HCT116 (cell line): ENCODE measurements at regions not wholly inside any gene's neighbourhood (a gene's known extent, or its start where the extent isn't known, plus 50 kb on each side); places are given as distances from the start of the nearest gene placed in this dataset.
A peak's percentile ranks its signal among the peaks of the same experiment; 100 is the strongest.

ENCODE experiments used
- ATAC-seq: fragments of 200-7000 bp; cut with Tn5 transposase; 2 replicates; pipeline ENCODE4 v1.9.1; 2020; ENCODE audit warnings: mild to moderate bottlenecking, moderate library complexity
- BruUV-seq: library from RNA; stranded (reverse); fragments of 400-500 nt; replicated peaks from 2 replicates; lab custom pipeline; 2021; lab: Mats Ljungman, UMichigan
- CTCF ChIA-PET: fragments of 300-600 bp; sonication (Branson Sonifier 250); formaldehyde crosslinking; loops from one replicate; lab custom pipeline; 2021; ENCODE audit warnings: antibody characterized with exemption; lab: Charles Lee
- POLR2A ChIA-PET: fragments of 300-600, 350-600 bp; sonication (Branson Sonifier 250); formaldehyde crosslinking; loops from one replicate; lab custom pipeline; 2021; ENCODE audit warnings: antibody characterized with exemption; lab: Charles Lee
- RAD21 ChIA-PET, 2 experiments: fragments of 300-600 bp; sonication (Branson Sonifier 250); formaldehyde crosslinking; loops; one replicate each; lab custom pipeline; 2023; ENCODE audit warnings: low total read pairs in 2 of 2; ENCODE audit not compliant: uncharacterized antibody in 2 of 2, unreplicated experiment in 2 of 2, low non-redundant PET in 1 of 2; lab: Charles Lee
- DNase-seq: peaks from one replicate; pipeline ENCODE4 v3.0.0-alpha.2; 2010; ENCODE audit warnings: low read depth, low spot score
- H2AFZ ChIP-seq: fragments of 200-600 bp; shearing (Covaris generic), sonication (generic); 2 replicates; pipeline ENCODE4 v1.6.1; 2017; ENCODE audit warnings: low read depth, mixed run types, mixed read lengths, antibody characterized with exemption, low read length; ENCODE audit not compliant: poor library complexity, severe bottlenecking
- H3K27ac ChIP-seq: 2 replicates; pipeline ENCODE4 v1.5.1; 2012; ENCODE audit warnings: low read depth, low read length
- H3K27me3 ChIP-seq: fragments of 200-600 bp; sonication (generic); 2 replicates; pipeline ENCODE4 v1.6.1; 2016; ENCODE audit warnings: mixed run types, low read length, mixed read lengths; ENCODE audit not compliant: insufficient read depth
- H3K36me3 ChIP-seq, 2 experiments: fragments of 200-500 bp in 1 of 2; fragments of 200-600 bp in 1 of 2; sonication (Bioruptor generic) in 1 of 2; sonication (generic) in 1 of 2; 2 replicates each; pipeline versions ENCODE4 v1.5.1 to v1.6.1; 2014 to 2016; ENCODE audit warnings: low read length in 2 of 2, inconsistent platforms in 1 of 2, mixed read lengths in 1 of 2, mixed run types in 1 of 2; ENCODE audit not compliant: insufficient read depth in 2 of 2, control insufficient read depth in 1 of 2
- H3K4me1 ChIP-seq, 2 experiments: fragments of 200-600 bp in 1 of 2; sonication (generic) in 1 of 2; 2 replicates each; pipeline versions ENCODE4 v1.5.1 to v1.6.1; 2012 to 2017; ENCODE audit warnings: low read length in 2 of 2, inconsistent platforms in 1 of 2, mild to moderate bottlenecking in 1 of 2, mixed read lengths in 1 of 2, mixed run types in 1 of 2, moderate library complexity in 1 of 2; ENCODE audit not compliant: insufficient read depth in 2 of 2, control insufficient read depth in 1 of 2
- H3K4me2 ChIP-seq: fragments of 200-600 bp; sonication (generic); 2 replicates; pipeline ENCODE4 v1.6.1; 2017; ENCODE audit warnings: mixed run types, low read length, mixed read lengths
- H3K4me3 ChIP-seq, 2 experiments: fragments of 200-600 bp in 1 of 2; sonication (generic) in 1 of 2; replicated peaks in 1 of 2; 2 replicates each; pipeline ENCODE4 v1.5.1; 2011 to 2016; ENCODE audit warnings: low read length in 2 of 2, control low read depth in 1 of 2, low read depth in 1 of 2, mild to moderate bottlenecking in 1 of 2, mixed read lengths in 1 of 2, mixed run types in 1 of 2
- H3K79me2 ChIP-seq: fragments of 200-600 bp; sonication (generic); 2 replicates; pipeline ENCODE4 v1.6.1; 2017; ENCODE audit warnings: mild to moderate bottlenecking, mixed run types, low read length, moderate library complexity, mixed read lengths; ENCODE audit not compliant: insufficient read depth
- H3K9ac ChIP-seq: fragments of 200-600 bp; sonication (generic); 2 replicates; pipeline ENCODE4 v1.6.1; 2016; ENCODE audit warnings: low read length, mixed read lengths
- H3K9me2 ChIP-seq: fragments of 200-600 bp; sonication (generic), shearing (Covaris generic); 2 replicates; pipeline ENCODE4 v1.6.1; 2017; ENCODE audit warnings: mixed run types, mild to moderate bottlenecking, moderate library complexity; ENCODE audit not compliant: insufficient read depth
- H3K9me3 ChIP-seq, 2 experiments: fragments of 200-500 bp in 1 of 2; fragments of 200-600 bp in 1 of 2; sonication (Bioruptor generic) in 1 of 2; sonication (generic) in 1 of 2; 2 replicates each; pipeline ENCODE4 v1.6.1; 2014 to 2017; ENCODE audit warnings: low read length in 2 of 2, mixed read lengths in 2 of 2, inconsistent platforms in 1 of 2, low read depth in 1 of 2, mild to moderate bottlenecking in 1 of 2, mixed run types in 1 of 2, moderate library complexity in 1 of 2; ENCODE audit not compliant: control insufficient read depth in 1 of 2, insufficient read depth in 1 of 2
- H4K20me1 ChIP-seq: fragments of 200-600 bp; sonication (generic), shearing (Covaris generic); 2 replicates; pipeline ENCODE4 v1.6.1; 2017; ENCODE audit warnings: mixed run types, mild to moderate bottlenecking, moderate library complexity; ENCODE audit not compliant: insufficient read depth
- EZH2phosphoT487 ChIP-seq: fragments of 200-600 bp; IDR thresholded peaks from 2 replicates; pipeline ENCODE4 v1.6.1; 2018; ENCODE audit warnings: antibody characterized with exemption, borderline replicate concordance
- FOSL1 ChIP-seq: IDR thresholded peaks from 2 replicates; pipeline ENCODE4 v1.6.1; 2012; ENCODE audit warnings: low read depth
- POLR2A ChIP-seq: IDR thresholded peaks from 2 replicates; pipeline ENCODE4 v1.7.0; 2011; ENCODE audit warnings: borderline replicate concordance; ENCODE audit not compliant: insufficient read depth, insufficient read length; ENCODE audit errors: extremely low read depth
- POLR2AphosphoS5 ChIP-seq: IDR thresholded peaks from 2 replicates; pipeline ENCODE4 v1.6.1; 2011; ENCODE audit warnings: mild to moderate bottlenecking, low read depth, low read length, moderate library complexity
- RAD21 ChIP-seq: IDR thresholded peaks from 2 replicates; pipeline ENCODE4 v1.6.1; 2012; ENCODE audit warnings: low read depth, mild to moderate bottlenecking
- SRF ChIP-seq: IDR thresholded peaks from 2 replicates; pipeline ENCODE4 v1.6.1; 2012; ENCODE audit warnings: low read depth
- ZFX ChIP-seq: fragments of 450-650 bp; IDR thresholded peaks from 2 replicates; pipeline ENCODE4 v1.6.1; 2017
- intact Hi-C: fragments of 100-400 bp; cut with micrococcal nuclease; formaldehyde crosslinking; loops from 2 replicates; pipeline ENCODE4 v1.10.0; 2022
- TF ChIP-seq, protein P1 (sequence below): IDR thresholded peaks from 2 replicates; pipeline ENCODE4 v1.6.1; 2012
- TF ChIP-seq, protein P2 (sequence below): IDR thresholded peaks from 2 replicates; pipeline ENCODE4 v1.6.1; 2011; ENCODE audit warnings: mild to moderate bottlenecking, low read length, moderate library complexity; ENCODE audit not compliant: insufficient replicate concordance; ENCODE audit errors: extremely low read depth

- CTCF ChIA-PET, result no interaction called here
- no peaks in the 10 kb centered on the region for H3K79me2 ChIP-seq
- no peak overlapping the region for H3K4me3 ChIP-seq
- H3K9me2 ChIP-seq, result no peaks in the 10 kb centered on the region
- no peak overlapping the region for H3K9ac ChIP-seq
- TF ChIP-seq POLR2AphosphoS5, result no peak
- no peak for TF ChIP-seq FOSL1
- no peak for TF ChIP-seq SRF
- no peak for TF ChIP-seq RAD21
- no peak for TF ChIP-seq ZFX
- no peak for TF ChIP-seq EZH2phosphoT487
- TF ChIP-seq, protein P1, sequence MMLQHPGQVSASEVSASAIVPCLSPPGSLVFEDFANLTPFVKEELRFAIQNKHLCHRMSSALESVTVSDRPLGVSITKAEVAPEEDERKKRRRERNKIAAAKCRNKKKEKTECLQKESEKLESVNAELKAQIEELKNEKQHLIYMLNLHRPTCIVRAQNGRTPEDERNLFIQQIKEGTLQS, result no peak
- TF ChIP-seq POLR2A, result no peak
- TF ChIP-seq, protein P2, sequence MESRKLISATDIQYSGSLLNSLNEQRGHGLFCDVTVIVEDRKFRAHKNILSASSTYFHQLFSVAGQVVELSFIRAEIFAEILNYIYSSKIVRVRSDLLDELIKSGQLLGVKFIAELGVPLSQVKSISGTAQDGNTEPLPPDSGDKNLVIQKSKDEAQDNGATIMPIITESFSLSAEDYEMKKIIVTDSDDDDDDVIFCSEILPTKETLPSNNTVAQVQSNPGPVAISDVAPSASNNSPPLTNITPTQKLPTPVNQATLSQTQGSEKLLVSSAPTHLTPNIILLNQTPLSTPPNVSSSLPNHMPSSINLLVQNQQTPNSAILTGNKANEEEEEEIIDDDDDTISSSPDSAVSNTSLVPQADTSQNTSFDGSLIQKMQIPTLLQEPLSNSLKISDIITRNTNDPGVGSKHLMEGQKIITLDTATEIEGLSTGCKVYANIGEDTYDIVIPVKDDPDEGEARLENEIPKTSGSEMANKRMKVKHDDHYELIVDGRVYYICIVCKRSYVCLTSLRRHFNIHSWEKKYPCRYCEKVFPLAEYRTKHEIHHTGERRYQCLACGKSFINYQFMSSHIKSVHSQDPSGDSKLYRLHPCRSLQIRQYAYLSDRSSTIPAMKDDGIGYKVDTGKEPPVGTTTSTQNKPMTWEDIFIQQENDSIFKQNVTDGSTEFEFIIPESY, result no peak
- BruUV-seq, result no TSS peak
- no peak overlapping the region for H3K27ac ChIP-seq
- no peaks in the 10 kb centered on the region for H3K27me3 ChIP-seq
- intact Hi-C loops, result no loop called here
- no peaks in the 10 kb centered on the region for H3K36me3 ChIP-seq
- POLR2A ChIA-PET, result no interaction called here
- ATAC-seq (no peak), DNase-seq (no peak)
- H3K9me3 ChIP-seq, result no peaks in the 10 kb centered on the region; a peak in 2 of 4 replicates
- RAD21 ChIA-PET, result no interaction called here
- peaks cover 0 to 6% of the 10 kb centered on the region in 2 experiments; a peak in 1 of 4 replicates for H3K4me1 ChIP-seq
- H3K4me2 ChIP-seq, result peak overlapping the region; percentile 24
- peak overlapping the region; percentile 1 for H2AFZ ChIP-seq
- no peaks in the 10 kb centered on the region; the same call in 1 of the 2 replicates for H4K20me1 ChIP-seq
These were observed 376.7 kb downstream of the S1PR1 start for GRCh38 chr1:101613546-101613945.
